ENCODE measurements at regions not wholly inside any gene's neighbourhood (a gene's known extent, or its start where the extent isn't known, plus 50 kb on each side); places are given as distances from the start of the nearest gene placed in this dataset. TPM values are rescaled to one million over a fixed set of nuclear protein-coding genes. Genes with fewer than 3 reads are reported as not detected.

Small RNA genes lying in the stretch of these regions (small RNA-seq; reads per million reads assigned to genes)
- gene AC107958.1 = not detected
